Trophoblast cell (in vitro differentiated cells and primary cell): ENCODE measurements at regions not wholly inside any gene's neighbourhood (a gene's known extent, or its start where the extent isn't known, plus 50 kb on each side); places are given as distances from the start of the nearest gene placed in this dataset.

Source experiments
- DNase-seq, 2 donors: peaks; one replicate each; pipeline ENCODE4 v3.0.0-alpha.2; 2016
- H2AFZ ChIP-seq: 2 replicates; pipeline ENCODE4 v1.6.1; 2013; ENCODE audit warnings: low read length, moderate library complexity, mild to moderate bottlenecking; ENCODE audit not compliant: insufficient read depth, poor library complexity
- H2AK5ac ChIP-seq: 2 replicates; pipeline ENCODE4 v1.6.1; 2013; ENCODE audit warnings: mild to moderate bottlenecking, low read length
- H2BK120ac ChIP-seq: 2 replicates; pipeline ENCODE4 v1.6.1; 2013; ENCODE audit warnings: low read length, mild to moderate bottlenecking, moderate library complexity; ENCODE audit not compliant: insufficient read depth, poor library complexity
- H2BK12ac ChIP-seq: 2 replicates; pipeline ENCODE4 v1.6.1; 2013; ENCODE audit warnings: mild to moderate bottlenecking, low read length, moderate library complexity
- H2BK5ac ChIP-seq: 2 replicates; pipeline ENCODE4 v1.6.1; 2013; ENCODE audit warnings: low read length, low read depth, moderate library complexity, mild to moderate bottlenecking; ENCODE audit not compliant: poor library complexity
- H3K14ac ChIP-seq: 2 replicates; pipeline ENCODE4 v1.6.1; 2013; ENCODE audit warnings: mild to moderate bottlenecking, low read length
- H3K18ac ChIP-seq: 2 replicates; pipeline ENCODE4 v1.6.1; 2013; ENCODE audit warnings: mild to moderate bottlenecking, low read length
- H3K23ac ChIP-seq: 2 replicates; pipeline ENCODE4 v1.6.1; 2013; ENCODE audit warnings: low read length
- H3K27ac ChIP-seq: 2 replicates; pipeline ENCODE4 v1.5.1; 2013; ENCODE audit warnings: low read depth, mild to moderate bottlenecking, inconsistent platforms, low read length, moderate library complexity
- H3K27me3 ChIP-seq: 2 replicates; pipeline ENCODE4 v1.6.1; 2013; ENCODE audit warnings: inconsistent platforms, mild to moderate bottlenecking, low read length, moderate library complexity; ENCODE audit not compliant: insufficient read depth
- H3K36me3 ChIP-seq, 2 experiments: 1 replicate in 1 of 2; 2 replicates in 1 of 2; pipeline ENCODE4 v1.6.1; 2013; ENCODE audit warnings: low read length in 2 of 2, mild to moderate bottlenecking in 2 of 2, moderate library complexity in 1 of 2; ENCODE audit not compliant: insufficient read depth in 2 of 2, control insufficient read depth in 1 of 2
- H3K4ac ChIP-seq: 2 replicates; pipeline ENCODE4 v1.6.1; 2013; ENCODE audit warnings: low read depth, mild to moderate bottlenecking, low read length, moderate library complexity
- H3K4me1 ChIP-seq, 2 experiments: 1 replicate in 1 of 2; 2 replicates in 1 of 2; pipeline ENCODE4 v1.6.1; 2013; ENCODE audit warnings: low read length in 2 of 2, mild to moderate bottlenecking in 2 of 2, moderate library complexity in 1 of 2; ENCODE audit not compliant: insufficient read depth in 2 of 2, control insufficient read depth in 1 of 2
- H3K4me2 ChIP-seq: 2 replicates; pipeline ENCODE4 v1.6.1; 2013; ENCODE audit warnings: inconsistent platforms, mild to moderate bottlenecking, low read length, moderate library complexity
- H3K4me3 ChIP-seq: 2 replicates; pipeline ENCODE4 v1.5.1; 2013; ENCODE audit warnings: mild to moderate bottlenecking, low read depth, low read length, inconsistent platforms
- H3K79me1 ChIP-seq: one replicate; pipeline ENCODE4 v1.6.1; 2013; ENCODE audit warnings: low read length
- H3K79me2 ChIP-seq: 2 replicates; pipeline ENCODE4 v1.6.1; 2013; ENCODE audit warnings: low read length, mild to moderate bottlenecking; ENCODE audit not compliant: control insufficient read depth, insufficient read depth, poor library complexity
- H3K9ac ChIP-seq: 2 replicates; pipeline ENCODE4 v1.6.1; 2013; ENCODE audit warnings: mild to moderate bottlenecking, low read length
- H3K9me3 ChIP-seq: 2 replicates; pipeline ENCODE4 v1.6.1; 2013; ENCODE audit warnings: low read depth, mild to moderate bottlenecking, control low read depth, inconsistent platforms, low read length; ENCODE audit not compliant: insufficient read depth
- H4K12ac ChIP-seq: 2 replicates; pipeline ENCODE4 v1.6.1; 2013; ENCODE audit warnings: low read depth, mild to moderate bottlenecking, low read length, moderate library complexity
- H4K8ac ChIP-seq: 2 replicates; pipeline ENCODE4 v1.6.1; 2013; ENCODE audit warnings: low read depth, mild to moderate bottlenecking, low read length, moderate library complexity
- H4K91ac ChIP-seq: one replicate; pipeline ENCODE4 v1.6.1; 2013; ENCODE audit warnings: low read depth, mild to moderate bottlenecking, low read length, moderate library complexity
- WGBS: extraction: QIAGEN DNeasy Blood & Tissue Kit; methylation state at CpG from one replicate; pipeline ENCODE4 v1.1.7; 2013; ENCODE audit warnings: missing lambda C conversion rate; ENCODE audit not compliant: insufficient read length, insufficient coverage; ENCODE audit errors: extremely low coverage; 5-methylcytosine and 5-hydroxymethylcytosine counted together

- no peak overlapping the region for H3K9ac ChIP-seq
- no peak overlapping the region for H2BK12ac ChIP-seq
- no peaks in the 10 kb centered on the region for H3K4me1 ChIP-seq
- no peak overlapping the region for H2AFZ ChIP-seq
- no peak overlapping the region for H4K91ac ChIP-seq
- no peak overlapping the region for H4K12ac ChIP-seq
- H3K36me3 ChIP-seq: no peaks in the 10 kb centered on the region
- no peaks in the 10 kb centered on the region for H3K27me3 ChIP-seq
- WGBS: no CpG with 5 or more reads among the region's 2 CpGs
- H3K4me2 ChIP-seq: no peak overlapping the region
- DNase-seq: no peak
- no peak overlapping the region for H3K23ac ChIP-seq
- H3K27ac ChIP-seq: no peak overlapping the region
- no peaks in the 10 kb centered on the region for H3K79me1 ChIP-seq
- H2BK120ac ChIP-seq: no peak overlapping the region
- no peak overlapping the region for H3K18ac ChIP-seq
- no peak overlapping the region for H3K14ac ChIP-seq
- H2BK5ac ChIP-seq: no peak overlapping the region
- H2AK5ac ChIP-seq: no peak overlapping the region
- no peak overlapping the region for H4K8ac ChIP-seq
- no peak overlapping the region for H3K4me3 ChIP-seq
- H3K4ac ChIP-seq: no peak overlapping the region
- no peaks in the 10 kb centered on the region for H3K79me2 ChIP-seq
- H3K9me3 ChIP-seq: no peaks in the 10 kb centered on the region
Observed at GRCh38 chr6:105949869-105950268, 136.3 kb upstream of the PRDM1 start.

DNA sequence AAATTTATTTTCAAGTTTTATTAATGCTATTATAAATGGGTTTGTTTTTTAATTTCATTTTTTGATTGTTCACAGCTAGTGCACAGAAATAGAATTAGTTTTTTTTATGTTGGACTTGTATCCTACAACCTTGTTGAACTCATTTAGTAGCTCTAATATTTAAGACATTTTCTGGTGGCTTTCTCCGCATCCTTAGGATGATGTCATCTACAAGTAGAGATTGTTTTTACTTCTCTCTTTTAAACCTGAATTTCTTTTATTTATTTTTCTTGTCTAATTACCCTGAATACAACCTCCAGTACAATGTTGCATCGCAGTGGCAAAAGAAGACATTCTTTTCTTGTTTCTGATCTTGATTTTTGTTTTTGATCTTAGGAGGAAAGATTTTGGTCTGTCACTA lies 142.6 kb upstream of the PRDM1 start:
- DNase-seq: no peak
- Histone ChIP-seq H3K23ac (no peak overlapping the region), H3K4me2 (no peak overlapping the region), H4K8ac (no peak overlapping the region), H3K79me1 (no peaks in the 10 kb centered on the region), H3K27ac (no peak overlapping the region), H3K27me3 (no peaks in the 10 kb centered on the region), H3K4ac (no peak overlapping the region), H3K4me1 (no peaks in the 10 kb centered on the region), H3K36me3 (no peaks in the 10 kb centered on the region), H2BK120ac (no peak overlapping the region), H2BK12ac (no peak overlapping the region), H3K18ac (no peak overlapping the region), H3K9ac (no peak overlapping the region), H2BK5ac (no peak overlapping the region), H4K12ac (no peak overlapping the region), H3K14ac (no peak overlapping the region), H2AK5ac (no peak overlapping the region), H3K9me3 (no peaks in the 10 kb centered on the region), H2AFZ (no peak overlapping the region), H4K91ac (no peak overlapping the region), H3K4me3 (no peak overlapping the region), H3K79me2 (no peaks in the 10 kb centered on the region)
- no CpG with 5 or more reads among the region's 2 CpGs for WGBS

- Histone ChIP-seq H3K9me3 (no peaks in the 10 kb centered on the region), H2BK120ac (no peak overlapping the region), H2BK12ac (no peak overlapping the region), H3K4me3 (no peak overlapping the region), H3K27me3 (no peaks in the 10 kb centered on the region), H3K79me1 (no peaks in the 10 kb centered on the region), H3K27ac (no peak overlapping the region), H3K79me2 (no peaks in the 10 kb centered on the region), H3K14ac (no peak overlapping the region), H3K18ac (no peak overlapping the region), H2BK5ac (no peak overlapping the region), H3K4me1 (no peaks in the 10 kb centered on the region), H3K4me2 (no peak overlapping the region), H3K36me3 (no peaks in the 10 kb centered on the region), H4K8ac (no peak overlapping the region), H4K91ac (no peak overlapping the region), H3K4ac (no peak overlapping the region), H4K12ac (no peak overlapping the region), H2AFZ (no peak overlapping the region), H3K9ac (no peak overlapping the region), H3K23ac (no peak overlapping the region), H2AK5ac (no peak overlapping the region)
- no peak for DNase-seq
- WGBS: no CpG with 5 or more reads among the region's 2 CpGs
Observed at GRCh38 chr6:105941621-105942412, 144.3 kb upstream of the PRDM1 start.

DNA sequence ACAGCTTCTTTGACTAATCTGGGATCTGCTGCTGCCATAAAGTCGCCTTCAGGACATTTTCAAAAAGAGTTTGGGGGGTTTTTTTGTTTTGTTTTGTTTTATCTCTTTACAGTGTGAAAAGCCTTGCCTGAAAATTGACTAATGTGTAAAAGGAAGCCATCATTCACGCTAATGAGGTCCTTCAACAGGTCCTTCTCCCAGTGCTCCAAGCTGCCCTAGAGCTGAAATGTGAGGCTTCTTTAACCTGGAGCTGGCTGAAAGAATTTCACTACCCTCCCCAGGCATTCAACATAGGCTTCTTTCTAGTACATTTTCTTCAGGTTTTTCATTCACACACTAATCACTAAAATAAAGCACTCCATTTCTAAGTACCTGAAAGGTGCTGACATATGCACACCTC lies 145.1 kb upstream of the PRDM1 start:
- no peak overlapping the region for H3K23ac ChIP-seq
- no peak overlapping the region for H2AK5ac ChIP-seq
- H3K18ac ChIP-seq: no peak overlapping the region
- no peak overlapping the region for H4K8ac ChIP-seq
- no peaks in the 10 kb centered on the region for H3K79me2 ChIP-seq
- H2AFZ ChIP-seq: no peak overlapping the region
- H3K36me3 ChIP-seq: no peaks in the 10 kb centered on the region
- H3K14ac ChIP-seq: no peak overlapping the region
- H3K27me3 ChIP-seq: no peaks in the 10 kb centered on the region
- no peak overlapping the region for H2BK5ac ChIP-seq
- no CpG with 5 or more reads among the region's 2 CpGs for WGBS
- H2BK120ac ChIP-seq: no peak overlapping the region
- H3K4me1 ChIP-seq: no peaks in the 10 kb centered on the region
- no peak overlapping the region for H3K4me2 ChIP-seq
- H3K9me3 ChIP-seq: no peaks in the 10 kb centered on the region
- H3K4me3 ChIP-seq: no peak overlapping the region
- no peak overlapping the region for H4K12ac ChIP-seq
- DNase-seq: no peak
- no peak overlapping the region for H4K91ac ChIP-seq
- H3K27ac ChIP-seq: no peak overlapping the region
- no peak overlapping the region for H3K4ac ChIP-seq
- no peak overlapping the region for H3K9ac ChIP-seq
- H2BK12ac ChIP-seq: no peak overlapping the region
- H3K79me1 ChIP-seq: no peaks in the 10 kb centered on the region
